ENCODE measurements at regions not wholly inside any gene's neighbourhood (a gene's known extent, or its start where the extent isn't known, plus 50 kb on each side); places are given as distances from the start of the nearest gene placed in this dataset.

- TF ChIP-seq, protein P1, sequence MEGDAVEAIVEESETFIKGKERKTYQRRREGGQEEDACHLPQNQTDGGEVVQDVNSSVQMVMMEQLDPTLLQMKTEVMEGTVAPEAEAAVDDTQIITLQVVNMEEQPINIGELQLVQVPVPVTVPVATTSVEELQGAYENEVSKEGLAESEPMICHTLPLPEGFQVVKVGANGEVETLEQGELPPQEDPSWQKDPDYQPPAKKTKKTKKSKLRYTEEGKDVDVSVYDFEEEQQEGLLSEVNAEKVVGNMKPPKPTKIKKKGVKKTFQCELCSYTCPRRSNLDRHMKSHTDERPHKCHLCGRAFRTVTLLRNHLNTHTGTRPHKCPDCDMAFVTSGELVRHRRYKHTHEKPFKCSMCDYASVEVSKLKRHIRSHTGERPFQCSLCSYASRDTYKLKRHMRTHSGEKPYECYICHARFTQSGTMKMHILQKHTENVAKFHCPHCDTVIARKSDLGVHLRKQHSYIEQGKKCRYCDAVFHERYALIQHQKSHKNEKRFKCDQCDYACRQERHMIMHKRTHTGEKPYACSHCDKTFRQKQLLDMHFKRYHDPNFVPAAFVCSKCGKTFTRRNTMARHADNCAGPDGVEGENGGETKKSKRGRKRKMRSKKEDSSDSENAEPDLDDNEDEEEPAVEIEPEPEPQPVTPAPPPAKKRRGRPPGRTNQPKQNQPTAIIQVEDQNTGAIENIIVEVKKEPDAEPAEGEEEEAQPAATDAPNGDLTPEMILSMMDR (IDR thresholded peaks at IDR 0.05; ENCODE audit: insufficient read depth, low read length, poor library complexity, severe bottlenecking) = no peak
- H3K27me3 ChIP-seq (replicated peaks; ENCODE audit: control insufficient read depth, insufficient read depth, low read length) = no peaks in the 10 kb centered on the region
- H3K4me3 ChIP-seq (replicated peaks; ENCODE audit: low read depth, low read length) = no peak overlapping the region
- no peak for DNase-seq (ENCODE audit: extremely low read depth, insufficient read length)
- H3K36me3 ChIP-seq (ENCODE audit: control insufficient read depth, insufficient read depth, low read length) = no peaks in the 10 kb centered on the region
Observed at GRCh38 chr5:164435576-164435975, 930.2 kb downstream of the MAT2B start.

DNA sequence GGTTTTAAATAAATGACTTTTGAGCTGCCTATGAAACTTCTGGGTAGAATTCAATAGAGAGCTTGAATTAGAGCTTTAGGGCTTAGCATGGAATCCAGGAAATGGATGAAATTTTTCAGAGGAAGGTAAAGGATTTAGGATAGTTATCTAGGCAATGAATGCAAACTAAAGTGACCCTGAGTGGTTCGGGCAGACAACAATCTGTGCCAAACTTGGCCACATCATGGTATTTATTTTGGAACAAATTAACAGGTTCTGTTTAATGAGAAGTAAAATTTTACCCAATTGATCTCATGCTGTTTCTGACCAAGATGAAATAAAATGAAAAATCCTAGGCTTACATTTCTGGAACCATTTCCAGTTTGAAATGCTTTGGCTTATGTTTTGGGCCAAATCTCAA lies 934.4 kb downstream of the MAT2B start:
- TF ChIP-seq, protein P1 (IDR thresholded peaks at IDR 0.05; ENCODE audit: insufficient read depth, low read length, poor library complexity, severe bottlenecking) = no peak
- Histone ChIP-seq H3K4me3 (replicated peaks; ENCODE audit: low read depth, low read length) (no peak overlapping the region), H3K36me3 (ENCODE audit: control insufficient read depth, insufficient read depth, low read length) (no peaks in the 10 kb centered on the region), H3K27me3 (replicated peaks; ENCODE audit: control insufficient read depth, insufficient read depth, low read length) (no peaks in the 10 kb centered on the region)
- no peak for DNase-seq (ENCODE audit: extremely low read depth, insufficient read length)

DNA sequence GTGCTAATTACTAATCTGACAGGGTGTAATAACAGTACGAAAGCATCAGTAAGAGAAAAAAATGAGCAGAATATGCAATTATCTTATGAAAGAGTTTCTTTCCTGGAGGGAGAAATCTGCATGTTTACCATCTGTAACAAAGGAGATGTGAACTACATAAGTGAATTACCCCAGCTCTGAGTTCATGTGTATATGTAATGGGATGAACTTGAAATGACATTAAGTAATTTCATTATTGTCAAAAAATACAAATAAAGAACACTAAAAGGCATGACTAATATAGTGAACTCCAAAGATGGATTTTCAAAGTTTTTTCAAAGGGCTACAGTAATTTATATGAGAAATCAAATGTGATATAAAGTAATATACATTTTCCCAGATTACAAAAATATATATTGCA lies 944.0 kb downstream of the MAT2B start:
- H3K4me3 ChIP-seq (replicated peaks; ENCODE audit: low read depth, low read length) = no peak overlapping the region
- DNase-seq (ENCODE audit: extremely low read depth, insufficient read length) = no peak
- no peaks in the 10 kb centered on the region for H3K27me3 ChIP-seq (replicated peaks; ENCODE audit: control insufficient read depth, insufficient read depth, low read length)
- TF ChIP-seq, protein P1 (IDR thresholded peaks at IDR 0.05; ENCODE audit: insufficient read depth, low read length, poor library complexity, severe bottlenecking) = no peak
- no peaks in the 10 kb centered on the region for H3K36me3 ChIP-seq (ENCODE audit: control insufficient read depth, insufficient read depth, low read length)

DNA sequence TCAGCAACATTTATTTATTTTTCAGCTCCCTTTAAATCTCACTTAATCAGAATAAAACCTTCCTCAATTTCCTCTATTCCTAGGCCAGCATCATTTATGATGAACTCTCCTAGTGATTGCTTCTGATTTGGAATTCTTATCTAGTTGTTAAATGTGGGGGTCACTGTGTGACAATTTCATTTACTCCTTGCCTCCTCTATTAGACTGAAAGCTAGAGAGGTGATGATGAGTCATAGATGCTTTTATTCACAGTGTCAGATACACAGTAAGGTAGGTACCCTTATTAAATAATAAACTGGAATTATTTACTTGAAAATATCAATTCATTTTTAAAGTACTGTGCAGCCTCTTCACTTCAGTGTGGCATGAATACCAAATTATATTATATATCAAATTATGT lies 960.6 kb downstream of the MAT2B start:
- no peak overlapping the region for H3K4me3 ChIP-seq (replicated peaks; ENCODE audit: low read depth, low read length)
- TF ChIP-seq, protein P1 (IDR thresholded peaks at IDR 0.05; ENCODE audit: insufficient read depth, low read length, poor library complexity, severe bottlenecking) = no peak
- no peaks in the 10 kb centered on the region for H3K27me3 ChIP-seq (replicated peaks; ENCODE audit: control insufficient read depth, insufficient read depth, low read length)
- DNase-seq (ENCODE audit: extremely low read depth, insufficient read length) = no peak
- H3K36me3 ChIP-seq (ENCODE audit: control insufficient read depth, insufficient read depth, low read length) = no peaks in the 10 kb centered on the region

DNA sequence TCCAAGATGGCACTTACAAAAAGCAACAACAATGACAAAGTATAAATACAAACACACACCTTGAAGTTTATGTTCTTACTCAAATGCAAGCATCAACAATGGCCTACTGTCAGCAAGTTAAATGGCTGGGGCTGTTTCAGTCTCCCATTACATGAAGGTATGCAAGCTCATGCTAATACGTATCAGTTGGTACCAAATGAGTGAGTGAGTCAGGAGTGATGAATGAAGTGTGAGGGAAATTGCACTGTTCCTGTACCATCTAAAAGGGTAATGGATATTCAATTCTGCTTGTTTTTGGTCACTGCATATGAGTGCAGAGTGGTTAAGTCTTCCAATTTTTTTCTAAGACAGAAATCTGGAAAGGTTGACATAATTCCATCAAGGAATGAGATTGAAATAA lies 964.9 kb downstream of the MAT2B start:
- H3K27me3 ChIP-seq (replicated peaks; ENCODE audit: control insufficient read depth, insufficient read depth, low read length) = no peaks in the 10 kb centered on the region
- no peak overlapping the region for H3K4me3 ChIP-seq (replicated peaks; ENCODE audit: low read depth, low read length)
- TF ChIP-seq, protein P1 (IDR thresholded peaks at IDR 0.05; ENCODE audit: insufficient read depth, low read length, poor library complexity, severe bottlenecking) = no peak
- no peaks in the 10 kb centered on the region for H3K36me3 ChIP-seq (ENCODE audit: control insufficient read depth, insufficient read depth, low read length)
- DNase-seq (ENCODE audit: extremely low read depth, insufficient read length) = no peak

GRCh38 chr5:164472165-164472564 lies 966.7 kb downstream of the MAT2B start:
- TF ChIP-seq, protein P1 (IDR thresholded peaks at IDR 0.05; ENCODE audit: insufficient read depth, low read length, poor library complexity, severe bottlenecking) = no peak
- no peak overlapping the region for H3K4me3 ChIP-seq (replicated peaks; ENCODE audit: low read depth, low read length)
- no peak for DNase-seq (ENCODE audit: extremely low read depth, insufficient read length)
- no peaks in the 10 kb centered on the region for H3K27me3 ChIP-seq (replicated peaks; ENCODE audit: control insufficient read depth, insufficient read depth, low read length)
- H3K36me3 ChIP-seq (ENCODE audit: control insufficient read depth, insufficient read depth, low read length) = no peaks in the 10 kb centered on the region
